ENCODE measurements at regions not wholly inside any gene's neighbourhood (a gene's known extent, or its start where the extent isn't known, plus 50 kb on each side); places are given as distances from the start of the nearest gene placed in this dataset.

DNA sequence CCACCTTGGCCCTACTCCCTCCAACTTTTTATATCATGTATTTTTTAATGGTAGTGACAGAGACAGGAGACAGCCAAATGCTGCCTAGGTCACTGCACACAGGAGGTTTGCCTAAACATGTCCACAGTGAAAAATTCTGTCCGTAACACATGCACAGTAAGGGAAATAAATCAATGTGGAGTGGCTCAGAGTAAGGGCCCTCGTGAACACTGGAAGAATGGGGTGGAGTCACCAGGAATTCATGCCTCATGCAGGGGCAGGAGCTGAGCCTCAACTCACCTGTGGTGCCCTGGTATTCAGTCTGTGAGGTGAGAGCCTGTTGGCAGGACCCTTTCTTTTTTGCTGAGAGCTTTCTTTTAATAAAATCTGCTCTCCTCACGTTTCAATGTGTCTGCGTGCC, 289.1 kb downstream of the TGFB2 start:
- TF ChIP-seq, protein P1, sequence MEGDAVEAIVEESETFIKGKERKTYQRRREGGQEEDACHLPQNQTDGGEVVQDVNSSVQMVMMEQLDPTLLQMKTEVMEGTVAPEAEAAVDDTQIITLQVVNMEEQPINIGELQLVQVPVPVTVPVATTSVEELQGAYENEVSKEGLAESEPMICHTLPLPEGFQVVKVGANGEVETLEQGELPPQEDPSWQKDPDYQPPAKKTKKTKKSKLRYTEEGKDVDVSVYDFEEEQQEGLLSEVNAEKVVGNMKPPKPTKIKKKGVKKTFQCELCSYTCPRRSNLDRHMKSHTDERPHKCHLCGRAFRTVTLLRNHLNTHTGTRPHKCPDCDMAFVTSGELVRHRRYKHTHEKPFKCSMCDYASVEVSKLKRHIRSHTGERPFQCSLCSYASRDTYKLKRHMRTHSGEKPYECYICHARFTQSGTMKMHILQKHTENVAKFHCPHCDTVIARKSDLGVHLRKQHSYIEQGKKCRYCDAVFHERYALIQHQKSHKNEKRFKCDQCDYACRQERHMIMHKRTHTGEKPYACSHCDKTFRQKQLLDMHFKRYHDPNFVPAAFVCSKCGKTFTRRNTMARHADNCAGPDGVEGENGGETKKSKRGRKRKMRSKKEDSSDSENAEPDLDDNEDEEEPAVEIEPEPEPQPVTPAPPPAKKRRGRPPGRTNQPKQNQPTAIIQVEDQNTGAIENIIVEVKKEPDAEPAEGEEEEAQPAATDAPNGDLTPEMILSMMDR (conservative IDR thresholded peaks at IDR 0.05), result no peak
- H3K36me3 Mint-ChIP-seq, result no peaks in the 10 kb centered on the region
- no peak overlapping the region for H3K4me3 Mint-ChIP-seq
- no peaks in the 10 kb centered on the region for H3K27me3 Mint-ChIP-seq
- H3K4me1 Mint-ChIP-seq (ENCODE audit: unreplicated experiment), result no peaks in the 10 kb centered on the region
- peak overlapping the region; percentile 86 for H3K27ac Mint-ChIP-seq
- no peak for DNase-seq (ENCODE audit: extremely low spot score, unreplicated experiment)
- peaks cover 11% of the 10 kb centered on the region for H3K9me3 Mint-ChIP-seq

DNA sequence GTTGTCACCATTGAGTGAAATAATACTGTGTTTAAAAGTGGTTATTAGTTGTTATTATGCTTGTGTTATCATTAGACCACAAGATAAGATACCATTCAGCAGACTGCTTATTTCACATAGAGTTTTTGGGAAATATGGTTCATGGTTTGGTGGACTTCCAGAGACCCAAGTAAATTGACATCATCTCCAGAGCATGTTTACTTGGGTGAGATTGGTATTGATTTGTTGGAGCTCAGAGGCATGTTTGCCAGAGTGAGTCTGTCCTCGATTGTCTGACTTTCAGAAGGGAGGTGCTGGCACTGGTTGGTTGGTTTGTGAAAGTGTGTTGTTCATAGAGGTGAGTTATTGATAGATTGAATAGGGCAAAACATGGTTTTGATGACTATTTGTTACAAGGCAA, 291.4 kb downstream of the TGFB2 start:
- TF ChIP-seq, protein P1 (conservative IDR thresholded peaks at IDR 0.05), result no peak
- peaks cover 4% of the 10 kb centered on the region for H3K4me1 Mint-ChIP-seq (ENCODE audit: unreplicated experiment)
- no peak for DNase-seq (ENCODE audit: extremely low spot score, unreplicated experiment)
- H3K27ac Mint-ChIP-seq, result no peak overlapping the region
- H3K36me3 Mint-ChIP-seq, result no peaks in the 10 kb centered on the region
- no peaks in the 10 kb centered on the region for H3K27me3 Mint-ChIP-seq
- no peak overlapping the region for H3K4me3 Mint-ChIP-seq
- peaks cover 15% of the 10 kb centered on the region for H3K9me3 Mint-ChIP-seq

- Mint-ChIP-seq H3K9me3 (peaks cover 8% of the 10 kb centered on the region), H3K27ac (no peak overlapping the region), H3K36me3 (no peaks in the 10 kb centered on the region), H3K4me3 (no peak overlapping the region), H3K27me3 (no peaks in the 10 kb centered on the region), H3K4me1 (ENCODE audit: unreplicated experiment) (peaks cover 20% of the 10 kb centered on the region)
- DNase-seq (ENCODE audit: extremely low spot score, unreplicated experiment), result no peak
- TF ChIP-seq, protein P1 (conservative IDR thresholded peaks at IDR 0.05), result no peak
Observed at GRCh38 chr1:218640173-218640572, 295.0 kb downstream of the TGFB2 start.

DNA sequence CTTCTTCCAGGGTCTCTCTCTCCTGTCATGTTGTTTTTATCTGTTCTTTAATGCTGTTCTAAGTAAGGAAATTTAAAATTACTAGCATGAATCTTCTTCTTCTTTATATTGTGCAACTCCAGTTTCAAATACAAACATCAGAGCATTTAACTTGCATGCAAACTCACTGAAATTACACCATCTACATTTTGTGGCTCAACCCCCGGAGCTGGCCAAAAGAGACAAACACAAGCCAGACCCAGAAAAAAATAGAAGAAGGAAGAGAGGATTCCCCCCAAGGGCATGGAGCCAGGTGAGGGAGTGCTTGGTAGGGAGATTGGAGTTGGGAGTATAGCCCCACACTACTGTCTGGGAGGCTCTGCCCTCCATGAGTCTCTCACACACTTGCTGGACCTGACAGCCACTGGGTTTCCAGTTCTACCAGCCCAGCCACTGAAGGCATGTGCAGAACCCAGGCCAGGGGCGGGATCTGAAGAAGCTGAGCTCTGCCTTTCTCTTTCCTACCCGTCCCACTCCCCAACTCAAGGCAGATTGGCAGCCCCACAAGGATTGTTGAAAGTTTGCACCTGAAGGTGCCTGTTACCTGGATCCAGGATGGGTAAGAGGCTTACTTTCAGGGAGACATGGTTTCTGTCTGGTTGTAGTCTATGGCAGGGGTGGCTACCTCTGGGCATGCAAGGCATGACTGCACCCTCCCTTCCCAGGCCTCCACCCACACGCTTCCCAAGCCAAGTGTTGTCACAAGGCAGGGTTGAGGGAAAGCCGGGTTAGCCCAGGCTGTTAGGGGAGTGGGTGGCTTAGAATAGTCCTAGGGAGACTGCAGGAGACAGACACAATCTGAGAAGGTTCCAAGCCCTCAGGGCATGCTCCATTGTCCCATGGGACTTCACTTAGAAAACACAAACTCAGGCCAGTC, 297.2 kb downstream of the TGFB2 start:
- Mint-ChIP-seq H3K4me1 (ENCODE audit: unreplicated experiment) (peaks cover 25% of the 10 kb centered on the region), H3K9me3 (peaks cover 12% of the 10 kb centered on the region), H3K27me3 (no peaks in the 10 kb centered on the region), H3K27ac (peak overlapping the region; percentile 77), H3K36me3 (no peaks in the 10 kb centered on the region), H3K4me3 (no peak overlapping the region)
- TF ChIP-seq, protein P1 (conservative IDR thresholded peaks at IDR 0.05), result no peak
- no peak for DNase-seq (ENCODE audit: extremely low spot score, unreplicated experiment)

GRCh38 chr1:218643281-218643680, 298.1 kb downstream of the TGFB2 start:
- H3K4me1 Mint-ChIP-seq (ENCODE audit: unreplicated experiment), result peaks cover 25% of the 10 kb centered on the region
- TF ChIP-seq, protein P1 (conservative IDR thresholded peaks at IDR 0.05), result no peak
- H3K27ac Mint-ChIP-seq, result no peak overlapping the region

More at GRCh38 chr1:218643281-218643680, 298.1 kb downstream of the TGFB2 start:
- Mint-ChIP-seq H3K27me3 (no peaks in the 10 kb centered on the region), H3K9me3 (peaks cover 12% of the 10 kb centered on the region), H3K36me3 (no peaks in the 10 kb centered on the region), H3K4me3 (no peak overlapping the region)
- DNase-seq (ENCODE audit: extremely low spot score, unreplicated experiment), result no peak
